HG02571 (cell line): ENCODE measurements at regions not wholly inside any gene's neighbourhood (a gene's known extent, or its start where the extent isn't known, plus 50 kb on each side); places are given as distances from the start of the nearest gene placed in this dataset.
"Not testable (repeated sequence)": the region's sequence is repeated elsewhere in the genome, so short reads cannot be mapped to it uniquely, and the experiment has no call there.

ENCODE experiments used
- ATAC-seq: cut with Tn5 transposase; IDR thresholded peaks from one replicate; pipeline ENCODE4 v1.9.1; 2021; ENCODE audit warnings: mild to moderate bottlenecking, moderate library complexity; ENCODE audit not compliant: unreplicated experiment

GRCh38 chrX:912677-913076 is 282.1 kb downstream of the SHOX start:
- no peak for ATAC-seq

GRCh38 chrX:909068-909467 is 278.5 kb downstream of the SHOX start:
- not testable (repeated sequence) for ATAC-seq

GRCh38 chrX:906586-906985 is 276.0 kb downstream of the SHOX start:
- ATAC-seq: no peak

- ATAC-seq: no peak
Observed at GRCh38 chrX:905848-906566, 275.4 kb downstream of the SHOX start.

- no peak for ATAC-seq
Observed at GRCh38 chrX:903116-903515, 272.5 kb downstream of the SHOX start.

- no peak for ATAC-seq
Observed at GRCh38 chrX:896256-896655, 265.7 kb downstream of the SHOX start.

GRCh38 chrX:889966-890651 is 259.5 kb downstream of the SHOX start:
- ATAC-seq: no peak

GRCh38 chrX:887724-888123 is 257.1 kb downstream of the SHOX start:
- ATAC-seq: not testable (repeated sequence)

GRCh38 chrX:883588-883987 is 253.0 kb downstream of the SHOX start:
- no peak for ATAC-seq

GRCh38 chrX:879756-880698 is 249.4 kb downstream of the SHOX start:
- ATAC-seq: not testable (repeated sequence)

- no peak for ATAC-seq
Observed at GRCh38 chrX:874061-874460, 243.5 kb downstream of the SHOX start.

GRCh38 chrX:873016-873415 is 242.4 kb downstream of the SHOX start:
- no peak for ATAC-seq

- no peak for ATAC-seq
Observed at GRCh38 chrX:872090-872489, 241.5 kb downstream of the SHOX start.

- ATAC-seq: no peak
Observed at GRCh38 chrX:871626-872025, 241.0 kb downstream of the SHOX start.

GRCh38 chrX:867966-868647 is 237.5 kb downstream of the SHOX start:
- ATAC-seq: no peak

GRCh38 chrX:867502-867901 is 236.9 kb downstream of the SHOX start:
- no peak for ATAC-seq

- no peak for ATAC-seq
Observed at GRCh38 chrX:866441-866990, 235.9 kb downstream of the SHOX start.

GRCh38 chrX:865422-865821 is 234.8 kb downstream of the SHOX start:
- no peak for ATAC-seq

- no peak for ATAC-seq
Observed at GRCh38 chrX:861921-862320, 231.3 kb downstream of the SHOX start.

- ATAC-seq: no peak
Observed at GRCh38 chrX:861340-861890, 230.8 kb downstream of the SHOX start.
